COR-L47 (cell line): ENCODE measurements at regions not wholly inside any gene's neighbourhood (a gene's known extent, or its start where the extent isn't known, plus 50 kb on each side); places are given as distances from the start of the nearest gene placed in this dataset.
A peak's percentile ranks its signal among the peaks of the same experiment; 100 is the strongest.

ENCODE experiments used
- DNase-seq: peaks from one replicate; lab custom pipeline; 2025; lab: John Stamatoyannopoulos, UW

DNA sequence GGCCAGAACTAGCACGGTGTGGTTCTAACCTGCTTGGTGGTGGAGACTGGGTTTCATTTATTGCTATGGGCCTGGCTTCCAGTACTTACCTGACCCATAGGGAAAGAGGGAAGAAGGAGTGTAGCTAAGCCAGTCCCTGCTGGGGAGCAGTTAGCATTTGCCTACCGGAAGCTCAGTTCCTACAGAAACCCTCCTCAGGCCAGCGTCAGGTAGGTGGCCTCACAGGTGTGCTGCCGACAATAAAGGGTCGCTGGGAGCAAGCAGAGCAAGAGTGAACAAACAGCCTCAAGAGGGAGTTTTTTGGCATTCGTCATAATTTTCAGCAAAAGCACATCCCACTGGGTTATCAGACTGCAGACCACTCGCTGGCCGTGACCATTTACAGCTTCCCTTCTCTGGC is 740.6 kb upstream of the TENM3 start:
- DNase-seq: no peak

DNA sequence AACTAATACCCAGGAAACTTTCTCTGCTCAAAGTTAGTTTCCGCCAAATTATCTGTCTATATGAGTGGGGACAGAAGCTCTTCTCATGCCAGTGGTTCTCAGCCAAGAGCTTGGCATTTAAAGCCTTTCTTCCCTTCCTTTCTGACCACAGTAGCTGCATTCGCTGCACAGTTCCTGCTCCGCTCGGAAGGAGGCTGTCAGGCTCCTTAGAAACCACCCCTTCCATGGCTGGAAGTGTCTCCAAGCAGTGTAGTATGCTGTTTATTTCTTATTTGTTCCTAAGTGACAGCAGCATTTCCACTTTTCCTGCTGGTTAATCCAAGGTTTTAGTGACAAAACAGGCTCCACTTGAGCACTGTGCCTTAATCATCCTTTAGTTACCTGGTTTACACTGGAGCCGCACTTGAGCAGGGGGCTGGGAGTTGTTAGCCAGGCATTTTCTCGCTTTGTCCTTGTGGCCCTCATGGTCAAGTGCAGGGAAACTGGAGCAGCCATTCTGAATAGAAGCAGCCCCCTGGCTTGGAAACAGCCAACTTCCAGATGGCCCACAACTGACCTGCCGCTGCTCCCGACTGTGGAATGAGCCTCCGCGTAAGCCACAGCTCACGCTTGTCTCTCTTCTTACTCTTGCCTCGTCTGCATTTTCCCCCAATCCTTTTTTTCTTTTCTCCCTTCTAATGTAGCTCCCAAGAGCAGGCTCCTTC is 739.4 kb upstream of the TENM3 start:
- no peak for DNase-seq

DNA sequence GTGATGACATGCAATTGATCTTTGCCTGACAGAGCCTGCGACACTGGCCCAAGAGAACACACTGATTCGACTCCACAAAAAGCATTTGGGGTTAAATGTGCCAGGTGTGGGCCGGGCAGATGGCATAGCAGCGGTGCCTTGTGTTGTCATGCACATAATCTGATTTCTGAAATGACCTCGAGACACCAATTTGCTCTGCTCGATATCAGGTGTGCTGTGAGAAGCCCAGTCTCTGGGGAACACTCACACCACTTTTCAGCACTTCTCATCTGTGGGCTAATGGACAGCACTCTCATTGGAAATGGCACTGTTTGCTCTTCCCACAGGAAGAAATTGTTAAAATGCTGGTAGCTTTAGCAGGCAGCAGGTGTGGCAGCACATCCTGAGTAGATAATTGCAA is 738.3 kb upstream of the TENM3 start:
- peak; percentile 69 for DNase-seq

DNA sequence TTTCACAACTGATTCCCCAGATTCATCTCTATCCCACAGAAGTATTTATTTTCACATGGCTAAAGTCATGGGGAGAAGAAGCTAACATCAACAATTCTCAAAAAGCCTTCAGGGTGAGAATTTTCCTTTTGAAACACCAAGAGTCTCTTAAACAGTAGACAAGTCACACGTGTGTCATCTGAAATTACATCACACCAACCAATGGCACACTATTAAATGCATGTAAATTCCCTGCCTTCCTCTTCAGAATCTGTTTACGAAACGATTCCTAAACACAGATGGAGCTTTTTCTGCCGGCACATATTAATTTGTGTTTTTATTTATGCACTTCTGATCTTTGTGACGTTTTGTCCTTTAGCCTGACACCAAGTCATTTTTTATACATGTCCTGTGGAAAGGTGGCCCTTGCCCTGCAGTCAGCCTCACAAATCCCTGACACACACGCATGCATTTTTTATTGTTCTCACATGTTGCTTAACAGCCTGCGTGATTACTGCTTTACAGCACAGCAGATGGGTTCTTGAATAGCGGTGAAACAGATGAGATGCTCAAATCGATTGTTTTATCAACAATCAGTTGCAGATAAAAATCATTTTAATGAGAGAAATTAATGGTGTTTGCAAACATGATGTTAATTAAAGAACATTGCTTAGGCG is 735.9 kb upstream of the TENM3 start:
- peak; percentile 72 for DNase-seq

DNA sequence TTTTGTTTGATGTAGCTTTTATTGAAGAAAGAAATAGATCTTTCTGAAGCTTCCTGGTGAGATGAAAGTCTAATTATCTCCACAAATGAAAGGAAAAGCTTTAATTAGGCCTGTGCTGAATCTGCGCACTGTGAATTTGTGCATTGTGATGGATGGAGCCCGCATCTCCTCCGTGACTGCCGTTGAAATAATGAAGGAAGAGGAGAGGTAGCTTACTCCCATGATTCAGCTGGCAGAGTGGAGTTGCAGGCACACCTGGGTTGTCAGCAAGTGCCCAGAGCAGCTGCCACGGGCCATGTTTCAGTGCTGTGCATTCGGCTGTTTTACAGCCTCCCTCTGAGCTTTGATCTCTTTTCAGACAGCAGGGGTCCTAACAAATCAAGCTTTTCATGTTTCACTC is 735.3 kb upstream of the TENM3 start:
- peak; percentile 72 for DNase-seq

DNA sequence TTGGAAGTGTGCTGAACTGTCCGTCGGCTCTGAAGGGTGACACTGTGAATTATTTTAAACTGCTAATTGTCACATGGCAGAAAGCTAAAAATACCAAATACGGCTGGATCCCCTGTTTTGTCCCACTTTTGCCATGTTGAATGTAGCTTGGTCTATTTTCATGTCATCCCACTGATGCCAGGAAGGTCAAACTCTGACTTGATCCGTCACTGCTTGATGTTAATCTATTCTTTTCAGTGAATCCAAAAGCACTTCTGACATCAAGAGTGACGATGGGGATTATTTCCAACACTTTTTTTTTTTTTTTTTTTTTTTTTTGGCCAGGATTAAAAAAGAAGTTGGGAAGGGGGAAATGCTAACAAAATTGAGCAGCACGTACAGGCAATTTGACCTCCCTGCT is 734.6 kb upstream of the TENM3 start:
- no peak for DNase-seq

DNA sequence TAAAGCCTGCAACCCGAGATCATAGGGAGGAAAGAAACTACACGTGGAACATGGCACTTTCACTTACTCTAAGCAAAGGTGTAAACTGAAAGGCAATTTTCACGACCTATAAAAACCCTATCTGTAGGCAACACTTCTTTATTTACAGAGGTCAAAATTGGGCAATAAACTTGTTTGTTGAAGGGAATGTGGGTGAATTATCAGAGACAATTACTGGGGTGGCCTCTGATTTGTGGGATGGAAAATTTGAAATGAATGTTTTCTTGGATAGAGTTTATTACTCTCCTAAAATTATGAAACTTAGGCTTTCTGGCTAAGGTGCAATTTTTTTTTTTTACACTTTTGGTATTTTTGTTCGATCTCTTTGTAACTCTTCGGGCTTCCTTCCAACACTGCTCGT is 734.1 kb upstream of the TENM3 start:
- no peak for DNase-seq

DNA sequence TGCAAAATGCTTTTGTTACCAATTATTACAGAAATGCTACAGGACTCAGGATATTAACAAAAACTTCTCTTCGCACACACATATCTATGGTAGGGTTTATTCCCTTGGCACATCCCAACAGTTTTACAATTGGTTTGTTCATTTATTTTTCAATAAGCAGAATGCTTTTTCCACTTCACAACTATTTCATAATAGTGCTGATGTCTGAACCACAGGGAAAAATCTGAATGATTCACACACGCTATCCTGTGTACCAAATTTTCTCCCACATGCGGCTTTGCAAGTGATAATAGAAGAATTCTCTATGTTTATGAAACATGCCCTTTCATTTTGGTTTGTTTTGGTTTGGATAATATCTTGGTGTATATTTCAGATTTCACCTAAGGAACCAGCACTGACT is 725.7 kb upstream of the TENM3 start:
- no peak for DNase-seq

DNA sequence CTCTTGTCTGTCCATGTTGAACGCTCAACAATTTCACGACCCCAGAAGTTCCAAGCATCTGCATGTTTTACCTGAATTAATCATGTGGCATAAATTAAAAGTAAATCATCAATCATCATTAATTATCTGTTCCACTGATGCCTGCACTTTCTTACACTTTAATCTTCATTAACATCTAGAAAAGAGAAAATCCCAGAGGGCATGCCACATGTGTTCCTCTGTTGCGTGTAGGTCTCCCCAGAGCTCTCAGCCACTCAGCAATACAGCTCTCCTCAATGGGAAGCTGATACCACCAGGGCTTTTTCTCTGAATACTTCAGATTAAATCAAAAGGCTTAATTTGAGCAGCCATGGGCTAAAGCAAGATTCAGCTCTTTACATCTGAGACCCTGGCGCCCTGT is 722.4 kb upstream of the TENM3 start:
- DNase-seq: no peak

DNA sequence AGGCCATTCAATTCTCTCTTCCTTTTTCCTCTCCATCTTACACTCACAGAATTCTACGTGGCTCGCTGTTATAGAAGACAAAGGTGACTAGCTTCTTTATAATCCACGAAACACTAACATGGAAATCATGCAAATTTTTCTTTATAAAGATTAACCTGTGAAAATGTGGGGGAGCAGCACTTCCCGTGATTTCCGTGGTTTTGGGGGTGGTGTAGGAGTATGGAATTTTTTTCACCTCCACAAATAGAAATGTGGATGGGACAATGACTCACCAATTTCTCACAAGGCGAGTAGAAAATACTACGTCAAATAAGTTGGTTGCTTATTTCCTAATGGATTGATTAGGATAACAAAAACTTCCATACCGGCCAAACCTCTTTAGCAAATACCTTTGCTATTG is 719.2 kb upstream of the TENM3 start:
- no peak for DNase-seq

DNA sequence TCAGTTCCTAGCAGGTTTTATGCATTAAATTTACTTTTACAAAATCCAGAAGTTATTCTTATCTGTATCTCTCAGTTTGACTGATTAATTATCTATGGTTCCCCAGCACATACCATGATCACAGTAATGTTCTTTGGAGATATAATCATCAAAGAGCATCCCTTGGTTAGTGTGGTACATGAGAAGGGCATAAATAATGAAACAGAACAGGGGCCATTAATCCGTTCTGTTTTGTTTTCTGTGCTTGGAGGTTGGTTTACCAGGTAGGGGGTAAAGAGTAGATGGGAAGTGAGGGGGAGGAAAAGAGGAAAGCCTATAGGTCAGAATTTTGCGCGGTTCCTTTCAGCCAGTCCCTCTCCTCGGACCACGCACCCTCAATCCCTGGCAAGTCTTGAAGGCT is 718.7 kb upstream of the TENM3 start:
- no peak for DNase-seq

DNA sequence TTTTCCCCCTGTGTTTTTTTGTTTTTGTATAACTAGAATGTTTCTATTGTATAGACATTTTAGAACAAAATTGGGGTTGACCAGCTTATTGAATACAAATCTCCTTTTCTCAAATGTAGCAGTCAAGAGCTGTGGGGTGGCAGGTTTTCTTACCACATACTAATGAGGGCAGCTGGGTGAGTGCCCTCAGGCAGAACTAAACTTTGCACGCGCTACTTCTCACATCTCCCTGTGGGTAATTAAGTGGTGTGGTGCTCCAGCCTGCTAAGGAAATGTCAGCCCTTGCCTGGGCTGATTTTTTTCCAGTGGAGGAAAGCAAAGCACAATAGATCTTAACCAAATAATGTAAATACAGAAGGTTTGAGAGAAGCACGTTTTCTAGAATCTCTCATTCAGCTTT is 717.6 kb upstream of the TENM3 start:
- DNase-seq: peak; percentile 58

DNA sequence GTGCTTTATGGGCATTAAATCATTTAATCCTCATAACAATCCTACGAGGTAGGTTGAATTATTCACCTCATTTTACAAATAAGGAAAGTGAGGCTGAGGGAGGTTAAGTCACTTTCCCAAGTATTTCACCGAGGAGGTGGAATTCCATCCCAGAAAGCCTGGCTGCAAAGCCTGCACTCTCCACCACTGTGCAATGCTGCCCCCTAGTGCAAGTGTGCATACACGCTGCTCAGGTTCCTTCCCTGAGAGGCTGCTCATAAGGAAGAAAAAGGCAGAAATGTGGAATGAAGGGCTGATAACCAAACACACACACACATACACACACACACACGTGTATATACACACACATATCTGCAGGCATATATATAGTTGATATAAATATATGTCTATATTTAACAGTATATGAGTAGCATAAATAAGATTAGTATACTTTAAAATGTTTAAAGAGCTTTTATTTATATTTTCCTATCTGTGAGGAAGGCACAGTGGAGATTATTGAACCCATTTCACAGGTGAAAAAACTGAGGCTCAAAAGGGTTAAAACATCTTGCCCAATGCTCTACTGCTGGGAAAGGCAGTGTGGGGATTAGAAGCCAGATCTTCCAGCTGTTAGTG is 714.5 kb upstream of the TENM3 start:
- DNase-seq: peak; percentile 84

DNA sequence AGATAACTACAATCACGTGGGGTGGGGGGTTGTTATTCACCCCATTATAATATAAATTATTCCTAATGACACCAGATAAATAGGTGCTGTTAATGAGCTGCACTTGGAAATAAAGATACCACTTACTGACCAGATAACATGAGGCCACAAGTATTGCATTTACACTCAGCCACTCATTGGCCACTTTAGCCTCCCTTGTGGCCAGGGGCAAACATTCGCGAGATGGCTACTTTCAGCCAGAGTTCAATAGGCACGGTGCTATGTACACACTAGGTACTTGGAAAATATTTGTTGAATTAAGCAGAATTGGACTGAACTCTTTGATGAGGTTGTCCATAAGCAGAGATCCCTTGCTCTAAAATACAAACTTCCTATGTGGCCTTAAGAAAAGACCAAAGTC is 713.7 kb upstream of the TENM3 start:
- no peak for DNase-seq

DNA sequence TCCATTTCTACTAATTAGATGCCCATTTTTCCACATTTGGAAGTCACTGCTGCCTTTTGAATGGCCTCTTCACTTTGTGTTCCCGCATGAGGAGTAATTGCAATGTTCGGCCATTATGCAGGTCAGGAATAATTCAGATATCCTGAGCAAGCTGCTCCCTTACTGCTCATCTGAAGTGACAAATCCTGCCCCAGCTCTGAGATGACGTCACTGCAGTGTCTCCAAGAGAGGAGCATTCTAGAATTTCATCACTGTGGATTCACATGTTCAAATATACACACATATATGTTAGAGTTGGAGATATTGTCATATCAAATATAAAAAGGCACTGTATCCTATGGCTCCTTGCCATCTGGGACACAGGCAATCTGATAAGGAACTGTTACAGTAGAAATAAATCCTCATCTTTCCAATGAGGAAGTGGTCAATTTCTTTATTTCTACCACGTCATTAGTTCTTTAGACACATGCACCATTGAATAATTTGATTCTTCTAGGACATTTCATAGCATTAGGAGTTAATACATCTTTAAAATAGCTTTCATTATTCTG is 706.9 kb upstream of the TENM3 start:
- no peak for DNase-seq

DNA sequence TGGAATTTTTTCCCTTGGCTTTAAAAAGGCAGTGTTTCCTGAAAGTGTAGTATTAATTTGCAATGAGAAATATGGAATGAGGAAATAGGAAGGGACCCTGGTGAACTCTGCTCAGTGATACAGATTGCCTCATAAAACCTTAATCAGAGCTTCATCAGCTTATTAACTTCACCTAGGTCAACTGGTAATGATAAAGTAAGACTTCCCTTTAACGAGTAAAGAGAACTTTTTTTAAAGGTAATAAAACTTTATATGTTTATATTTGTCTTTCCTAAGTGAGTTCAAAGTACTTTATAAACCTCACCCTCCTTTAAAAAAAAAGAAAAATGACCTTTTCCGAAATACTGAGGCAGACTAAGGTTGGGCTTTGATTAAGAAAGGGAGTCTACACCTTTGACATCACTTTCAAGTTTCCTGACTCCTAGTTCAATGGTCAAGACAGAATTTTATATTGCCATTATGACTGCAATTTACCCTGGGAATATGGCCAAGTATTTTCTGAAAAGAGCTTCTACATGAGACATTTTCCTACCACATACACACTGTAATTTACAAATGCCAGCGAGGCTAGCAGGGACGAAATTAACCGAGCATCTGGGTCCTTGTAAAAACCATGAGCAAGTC is 706.3 kb upstream of the TENM3 start:
- DNase-seq: peak; percentile 39

DNA sequence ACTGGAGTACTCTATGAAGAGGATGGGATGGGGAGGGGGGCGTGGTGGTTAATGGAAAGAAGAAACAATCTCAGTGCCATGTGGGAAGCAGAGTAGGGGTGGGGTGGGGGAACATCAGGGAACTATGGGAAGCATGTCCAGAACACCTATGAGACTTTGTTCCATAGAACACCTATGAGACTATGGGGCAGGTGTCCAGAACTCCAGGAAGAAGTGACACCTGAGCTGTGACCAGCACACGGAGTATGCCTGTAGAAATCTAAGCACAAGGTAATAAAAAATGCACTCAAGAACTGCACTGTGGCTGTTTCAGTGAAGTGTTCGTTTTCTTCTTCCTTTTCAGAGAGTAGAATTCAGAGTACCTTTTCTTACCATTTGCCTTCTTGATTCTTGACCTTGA is 704.8 kb upstream of the TENM3 start:
- DNase-seq: no peak

DNA sequence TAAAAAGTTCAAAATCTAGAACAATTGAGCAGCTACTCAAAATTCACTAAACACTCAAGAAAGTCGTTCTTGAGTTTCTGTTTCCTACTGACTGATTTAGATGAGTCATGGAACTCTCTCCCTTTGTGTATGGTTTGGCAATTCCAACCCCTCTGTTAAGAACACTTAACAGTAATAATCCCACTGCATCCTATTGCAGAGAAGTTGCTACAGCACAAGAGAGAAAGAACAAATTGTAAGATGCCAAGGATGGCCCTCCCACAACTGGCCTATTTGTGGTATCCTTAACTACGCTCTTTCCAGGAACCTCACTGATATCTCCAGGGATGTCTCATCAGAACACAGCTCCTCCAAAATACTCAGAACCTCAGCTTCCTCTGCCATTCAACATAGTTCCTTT is 701.8 kb upstream of the TENM3 start:
- no peak for DNase-seq

DNA sequence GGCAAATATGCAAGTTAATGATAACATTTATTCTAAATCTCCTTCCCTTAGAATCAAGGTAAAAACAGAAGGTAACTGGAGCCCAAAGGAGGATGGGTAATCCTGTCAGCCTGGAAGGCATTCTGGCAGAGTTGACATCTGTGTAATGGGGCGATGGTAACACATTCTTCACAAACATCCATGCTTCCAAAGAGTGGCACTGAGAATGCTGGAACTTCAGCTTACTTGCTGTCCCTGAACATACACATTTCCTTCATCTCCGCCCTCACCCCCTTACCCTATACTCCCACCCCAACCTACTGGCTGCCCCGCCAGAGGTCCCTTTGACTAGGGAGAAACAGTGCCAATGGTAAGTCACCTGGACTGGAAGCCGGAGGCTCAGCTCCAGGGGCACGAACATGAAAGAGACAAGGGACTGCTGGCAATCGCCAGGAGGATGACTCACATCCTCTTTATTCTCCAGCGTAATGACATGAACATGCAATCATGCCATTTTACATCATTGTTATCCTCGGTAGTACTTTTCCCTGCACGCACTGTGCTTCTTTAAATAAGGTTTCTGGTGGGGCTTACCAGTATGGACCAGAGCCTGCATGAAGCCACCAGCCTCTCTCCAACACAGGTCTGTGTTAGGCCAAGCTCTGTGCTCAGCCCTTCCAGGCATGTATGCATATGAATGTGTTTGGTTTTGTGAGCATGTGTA is 694.2 kb upstream of the TENM3 start:
- no peak for DNase-seq

DNA sequence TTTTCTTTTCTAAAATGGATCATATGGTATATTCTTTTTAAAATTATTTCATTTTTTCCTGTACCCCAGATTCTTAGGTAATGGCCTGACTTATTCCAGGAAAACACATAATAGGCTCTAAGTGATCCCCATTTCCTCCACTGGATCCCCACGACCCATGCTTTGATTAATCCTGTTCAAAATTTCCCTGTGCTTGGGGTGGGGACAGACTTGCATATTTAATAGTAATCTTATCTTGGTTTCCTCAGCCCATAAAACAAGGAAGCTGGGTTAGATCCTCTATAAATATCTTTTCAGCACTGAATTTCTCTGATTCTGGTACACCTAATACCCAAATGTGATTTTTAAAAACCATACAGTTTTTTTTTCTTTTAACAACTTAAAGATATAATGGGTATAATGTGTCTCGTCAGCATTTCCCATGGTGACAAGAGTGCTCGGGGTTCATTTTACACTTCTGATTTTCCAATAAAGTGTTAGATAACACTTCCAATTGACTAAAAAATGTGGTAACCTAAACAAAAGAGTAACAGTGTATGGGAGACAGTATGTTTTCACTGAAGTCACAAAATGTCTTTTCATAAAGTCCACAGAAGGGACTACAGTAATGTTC is 693.5 kb upstream of the TENM3 start:
- DNase-seq: no peak

DNA sequence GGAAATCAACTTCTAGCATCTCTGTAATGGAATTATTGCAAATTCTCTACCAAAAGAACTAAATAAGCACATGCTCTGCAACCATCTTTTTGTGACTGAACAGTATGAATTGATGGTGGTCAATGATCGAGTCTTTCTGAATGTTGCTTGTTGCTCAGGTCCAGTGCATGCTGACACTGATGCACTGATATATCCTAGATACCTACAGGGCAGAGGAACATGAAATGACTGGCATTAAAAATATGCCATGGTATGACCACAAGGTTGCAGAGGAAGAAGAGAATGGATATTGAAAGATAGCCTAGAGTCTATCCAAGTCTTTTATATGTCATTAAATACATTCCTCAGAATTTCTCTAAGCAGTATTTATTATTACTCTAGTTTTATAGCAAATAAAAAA is 692.8 kb upstream of the TENM3 start:
- no peak for DNase-seq

DNA sequence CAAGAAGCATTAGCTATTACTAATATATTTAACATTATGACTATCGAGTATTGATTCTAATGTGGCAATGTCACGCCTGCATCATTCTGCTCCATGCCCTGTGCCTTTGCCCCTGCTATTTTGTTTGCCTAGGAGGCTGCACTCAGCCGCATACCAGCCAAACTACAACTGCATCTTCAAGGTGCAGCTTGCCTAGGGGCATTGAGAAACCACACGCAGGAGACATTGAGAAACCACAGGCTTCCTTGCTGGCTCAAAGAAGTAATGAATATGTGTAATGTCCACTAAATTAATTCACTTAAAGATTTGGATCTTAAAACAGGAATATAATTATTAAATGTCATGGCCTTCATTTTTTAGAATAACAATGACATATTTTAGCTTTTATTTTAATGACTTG is 683.6 kb upstream of the TENM3 start:
- DNase-seq: no peak
